Urinary bladder (tissue), 3 donors: ENCODE measurements at regions not wholly inside any gene's neighbourhood (a gene's known extent, or its start where the extent isn't known, plus 50 kb on each side); places are given as distances from the start of the nearest gene placed in this dataset.

Experiments
- DNase-seq: peaks from one replicate; pipeline ENCODE4 v3.0.0-alpha.2; 2015; ENCODE audit errors: extremely low spot score
- H3K27ac ChIP-seq: one replicate; pipeline ENCODE4 v1.5.1; 2013; ENCODE audit warnings: low read depth, mild to moderate bottlenecking, moderate library complexity
- H3K36me3 ChIP-seq: one replicate; pipeline ENCODE4 v1.6.1; 2013; ENCODE audit warnings: mild to moderate bottlenecking, moderate library complexity; ENCODE audit not compliant: insufficient read depth
- H3K4me1 ChIP-seq: one replicate; pipeline ENCODE4 v1.6.1; 2013; ENCODE audit warnings: mild to moderate bottlenecking, moderate library complexity; ENCODE audit not compliant: insufficient read depth
- H3K4me3 ChIP-seq: one replicate; pipeline ENCODE4 v1.5.1; 2013; ENCODE audit warnings: low read depth, low read length
- WGBS: extraction: QIAGEN DNeasy Blood & Tissue Kit; methylation state at CpG from one replicate; pipeline ENCODE4 v1.1.7; 2013; 5-methylcytosine and 5-hydroxymethylcytosine counted together
- donor health status: healthy with polysubstance abuse.
- donor health status: healthy.

DNA sequence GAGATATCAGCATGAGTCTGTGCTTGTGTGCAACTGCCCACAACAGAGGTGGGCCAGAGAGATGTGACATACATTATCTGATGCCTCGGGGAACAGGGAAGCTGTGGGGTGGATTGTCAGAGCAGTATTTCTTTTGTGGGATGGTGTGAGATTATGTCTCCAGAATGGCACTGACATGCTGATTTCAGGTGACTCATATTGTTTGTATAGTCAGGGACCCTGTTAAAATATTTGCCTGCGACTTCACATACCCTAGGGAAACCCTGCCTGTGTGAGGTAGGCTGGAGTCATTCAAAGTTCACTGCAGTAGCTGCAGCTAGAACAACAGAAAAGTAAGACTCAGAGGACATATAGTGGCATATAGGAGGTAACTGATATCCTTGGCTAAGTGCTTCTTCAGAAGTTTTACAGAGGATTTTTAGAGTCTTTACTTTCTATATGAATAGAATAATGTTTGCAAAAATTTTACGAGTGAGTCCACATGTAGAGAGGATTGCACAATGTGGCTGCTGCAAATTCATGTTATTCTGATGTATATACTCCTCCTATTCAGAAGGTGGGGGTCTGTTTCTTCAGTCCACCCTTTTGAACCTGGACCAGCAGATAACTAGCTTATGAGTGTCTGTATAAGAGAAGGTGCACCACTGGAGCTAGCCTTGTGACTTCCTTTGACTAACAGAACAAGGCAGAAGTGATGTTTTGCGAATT is 89.3 kb downstream of the MACIR start:
- Histone ChIP-seq H3K4me3 (no peak overlapping the region), H3K36me3 (no peaks in the 10 kb centered on the region), H3K27ac (no peak overlapping the region), H3K4me1 (no peaks in the 10 kb centered on the region)
- DNase-seq, result no peak
- 56% methylated on average over 4 of the region's 4 CpGs for WGBS

DNA sequence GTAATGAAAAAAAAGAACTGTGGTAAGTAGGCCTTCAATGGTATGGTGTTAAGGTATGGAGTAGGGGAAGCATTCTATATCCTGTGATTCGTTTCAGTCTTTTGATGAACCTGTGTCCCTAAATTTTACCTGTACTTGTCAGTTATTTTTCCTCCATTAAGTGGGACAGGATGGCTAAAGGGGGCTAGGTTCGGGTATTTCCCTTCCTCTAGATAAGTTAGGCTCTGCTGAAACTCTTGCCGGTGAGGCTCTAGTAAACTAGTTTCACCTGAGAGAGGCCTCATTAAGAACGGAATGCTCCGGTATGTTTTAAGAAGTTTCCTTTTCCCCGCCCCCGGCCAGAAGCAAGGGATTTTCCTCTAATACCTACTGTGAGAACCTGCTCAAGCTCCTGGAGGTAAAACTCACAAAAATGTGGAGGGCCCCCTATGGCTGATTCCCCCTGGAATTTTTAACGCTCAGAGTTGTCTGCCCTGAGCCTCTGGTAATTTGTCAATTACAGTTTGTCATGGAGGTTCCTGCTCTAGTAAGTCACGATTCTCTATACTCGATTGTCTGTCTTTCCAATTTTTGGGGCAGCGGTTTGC is 87.7 kb downstream of the MACIR start:
- 58% methylated on average over 11 of the region's 11 CpGs for WGBS
- no peak overlapping the region for H3K4me3 ChIP-seq
- no peak overlapping the region for H3K27ac ChIP-seq
- DNase-seq, result no peak
- no peaks in the 10 kb centered on the region for H3K4me1 ChIP-seq
- no peaks in the 10 kb centered on the region for H3K36me3 ChIP-seq

DNA sequence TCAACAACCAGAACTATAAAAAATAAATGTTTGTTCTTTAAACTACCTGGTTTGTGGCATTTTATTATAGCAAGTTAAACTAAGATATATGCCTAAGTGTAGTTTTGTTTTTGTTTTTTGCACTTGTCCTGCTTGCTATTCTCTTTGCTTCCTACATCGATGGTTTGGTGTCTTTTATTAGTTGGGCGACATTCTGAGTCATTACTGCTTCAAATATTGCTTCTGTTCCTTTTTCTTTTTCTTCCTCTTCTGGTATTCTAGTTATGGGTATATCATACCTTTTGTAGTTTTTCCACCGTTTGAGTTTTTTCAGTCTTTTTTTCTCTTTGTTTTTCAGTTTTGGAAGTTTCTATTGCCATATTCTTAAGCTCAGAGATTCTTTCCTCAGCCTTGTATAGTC is 86.9 kb downstream of the MACIR start:
- H3K27ac ChIP-seq, result no peak overlapping the region
- DNase-seq, result no peak
- WGBS, result 88% methylated on average over 3 of the region's 3 CpGs
- no peaks in the 10 kb centered on the region for H3K4me1 ChIP-seq
- no peak overlapping the region for H3K4me3 ChIP-seq
- no peaks in the 10 kb centered on the region for H3K36me3 ChIP-seq

DNA sequence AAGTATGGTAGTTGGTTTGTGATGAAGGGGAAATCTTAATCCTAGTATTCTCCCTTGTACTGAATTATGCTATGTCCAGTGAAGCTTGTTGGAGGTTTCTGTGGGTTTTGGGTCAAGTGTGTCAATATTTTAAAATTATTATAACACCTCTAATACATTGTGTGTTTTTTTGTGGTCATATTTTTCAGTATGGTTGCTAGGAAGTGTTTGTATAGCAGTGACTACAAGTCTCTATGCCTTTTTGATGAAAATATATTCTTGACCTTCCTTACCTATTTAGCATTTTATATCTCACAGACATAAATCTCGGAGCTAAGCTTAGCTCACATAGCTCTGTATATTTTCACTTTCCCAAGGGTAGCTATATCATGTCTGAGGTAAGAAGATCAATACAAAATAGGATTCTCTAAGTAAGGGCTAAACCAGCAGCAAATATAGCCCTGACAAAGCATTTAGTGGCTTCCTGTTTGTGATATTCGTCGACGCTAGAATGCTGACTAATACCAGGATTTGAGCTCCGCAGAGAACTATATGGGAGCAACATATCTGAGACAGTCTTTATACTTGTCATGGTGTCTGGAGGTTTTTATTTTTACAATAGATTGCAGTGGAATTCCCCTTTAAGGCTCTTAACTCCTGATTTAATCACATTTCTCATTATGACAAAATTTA is 82.3 kb downstream of the MACIR start:
- no peaks in the 10 kb centered on the region for H3K4me1 ChIP-seq
- H3K4me3 ChIP-seq, result no peak overlapping the region
- 63% methylated on average over 5 of the region's 5 CpGs for WGBS
- H3K36me3 ChIP-seq, result no peaks in the 10 kb centered on the region
- DNase-seq, result no peak
- H3K27ac ChIP-seq, result no peak overlapping the region

DNA sequence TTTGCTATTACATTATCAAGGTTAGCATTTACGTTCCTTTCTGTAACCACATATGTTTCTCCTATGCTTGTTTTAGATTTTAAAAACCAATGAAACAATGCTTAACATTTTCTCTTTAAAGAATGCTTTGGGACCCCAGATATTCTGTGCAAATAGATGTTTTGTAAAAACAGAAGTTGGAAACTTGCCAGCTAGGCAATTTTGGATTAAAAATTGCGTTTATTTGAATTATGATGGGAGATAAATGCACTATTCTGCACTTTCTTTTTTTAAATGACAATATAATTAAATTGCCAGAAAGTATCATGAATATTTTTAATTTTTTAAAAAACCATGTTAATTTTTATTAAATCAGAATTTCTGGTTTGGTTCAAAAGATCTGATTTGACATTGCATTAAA is 81.6 kb downstream of the MACIR start:
- no peaks in the 10 kb centered on the region for H3K36me3 ChIP-seq
- no peak for DNase-seq
- H3K27ac ChIP-seq, result no peak overlapping the region
- H3K4me3 ChIP-seq, result no peak overlapping the region
- WGBS, result 84% methylated on average over 2 of the region's 2 CpGs
- no peaks in the 10 kb centered on the region for H3K4me1 ChIP-seq

DNA sequence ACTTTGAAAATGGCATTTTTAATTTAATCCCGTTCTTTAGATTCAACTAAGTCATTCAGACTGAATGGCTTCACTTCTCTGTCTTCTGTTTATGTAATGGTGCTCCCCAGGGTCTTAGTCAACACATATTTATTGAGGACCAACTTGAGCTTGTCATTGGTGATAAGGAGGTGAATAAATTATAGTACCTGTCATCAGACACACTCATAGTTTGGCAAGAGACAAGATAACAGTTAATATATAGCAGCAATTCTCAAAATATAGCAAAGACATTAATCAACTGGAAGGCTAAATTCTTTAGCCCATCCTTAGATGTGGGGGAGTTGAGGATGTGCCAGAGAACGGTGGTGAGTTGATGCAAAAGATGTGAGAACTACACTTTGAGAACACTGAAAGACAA is 78.4 kb downstream of the MACIR start:
- no peak overlapping the region for H3K4me3 ChIP-seq
- 42% methylated on average over 2 of the region's 2 CpGs for WGBS
- DNase-seq, result no peak

DNA sequence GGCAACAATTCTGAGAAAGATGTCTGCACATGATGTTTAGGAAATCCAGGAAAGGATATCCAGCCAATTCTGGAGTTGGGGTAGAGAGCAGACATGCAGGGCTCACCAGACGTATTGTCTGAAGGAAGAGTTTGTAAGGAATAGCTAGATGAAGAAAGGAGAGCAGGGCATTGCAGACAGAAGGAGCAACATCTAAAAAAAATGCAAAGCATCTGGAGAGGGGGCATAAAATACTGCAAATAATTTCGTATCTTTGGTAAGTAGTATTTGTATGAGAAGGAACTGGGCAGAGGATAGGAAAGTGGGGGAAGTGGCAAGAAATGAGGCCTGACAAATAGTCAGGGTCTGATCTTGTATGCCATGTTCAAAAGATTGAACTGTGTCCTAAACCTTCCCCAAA is 74.8 kb downstream of the MACIR start:
- Histone ChIP-seq H3K36me3 (no peaks in the 10 kb centered on the region), H3K4me3 (no peak overlapping the region), H3K4me1 (no peaks in the 10 kb centered on the region), H3K27ac (no peak overlapping the region)
- WGBS, result 43% methylated on average over 2 of the region's 2 CpGs
- DNase-seq, result no peak

More for the DNA sequence above, 78.4 kb downstream of the MACIR start:
- no peaks in the 10 kb centered on the region for H3K4me1 ChIP-seq
- no peaks in the 10 kb centered on the region for H3K36me3 ChIP-seq
- H3K27ac ChIP-seq, result no peak overlapping the region

DNA sequence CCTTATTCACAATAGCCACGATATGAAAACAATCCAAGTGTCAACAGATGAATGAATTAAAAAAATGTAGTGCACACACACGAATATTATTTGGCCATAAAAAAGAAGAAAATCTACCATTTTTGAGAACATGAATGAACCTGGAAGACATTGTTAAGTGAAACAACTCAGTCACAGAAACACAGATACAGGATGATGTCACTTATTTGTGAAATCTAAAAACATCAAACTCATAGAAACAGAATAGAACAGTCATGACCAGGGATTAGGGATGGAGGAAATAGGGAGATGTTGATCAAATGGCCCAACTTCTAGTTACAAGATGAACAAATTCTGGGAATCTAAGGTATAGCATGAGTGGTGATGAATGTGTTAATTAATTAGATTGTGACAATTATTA is 72.3 kb downstream of the MACIR start:
- no peak overlapping the region for H3K4me3 ChIP-seq
- H3K27ac ChIP-seq, result no peak overlapping the region
- 88% methylated on average over 2 of the region's 2 CpGs for WGBS
- H3K36me3 ChIP-seq, result no peaks in the 10 kb centered on the region
- DNase-seq, result no peak
- H3K4me1 ChIP-seq, result no peaks in the 10 kb centered on the region
